Dermis microvascular lymphatic vessel endothelial cell (primary cell): ENCODE measurements at regions not wholly inside any gene's neighbourhood (a gene's known extent, or its start where the extent isn't known, plus 50 kb on each side); places are given as distances from the start of the nearest gene placed in this dataset.

ENCODE experiments used
- DNase-seq, 2 donors: peaks; one replicate each; pipeline versions ENCODE4 v3.0.0 to v3.0.0-alpha.2; 2010; ENCODE audit warnings: low read depth in 2 of 2

DNA sequence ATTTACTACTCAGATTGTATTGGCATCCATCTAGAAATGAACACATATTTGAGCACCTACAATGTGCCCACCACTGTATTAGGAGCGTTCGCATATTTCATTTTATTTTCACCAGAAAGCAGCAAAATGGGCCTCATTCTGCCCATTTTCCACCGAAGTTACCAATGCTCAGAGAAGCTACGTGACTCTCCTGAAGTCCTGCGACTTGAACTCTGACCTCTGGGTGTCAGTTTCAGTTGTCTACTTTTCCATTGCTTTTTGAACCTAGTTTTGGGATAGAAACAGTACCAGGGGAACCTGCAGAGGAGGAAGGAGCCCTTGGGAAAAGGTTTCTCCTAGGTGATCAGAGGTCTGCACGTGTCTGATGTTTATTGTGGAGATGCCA, 139.1 kb upstream of the SDK2 start:
- DNase-seq: no peak

DNA sequence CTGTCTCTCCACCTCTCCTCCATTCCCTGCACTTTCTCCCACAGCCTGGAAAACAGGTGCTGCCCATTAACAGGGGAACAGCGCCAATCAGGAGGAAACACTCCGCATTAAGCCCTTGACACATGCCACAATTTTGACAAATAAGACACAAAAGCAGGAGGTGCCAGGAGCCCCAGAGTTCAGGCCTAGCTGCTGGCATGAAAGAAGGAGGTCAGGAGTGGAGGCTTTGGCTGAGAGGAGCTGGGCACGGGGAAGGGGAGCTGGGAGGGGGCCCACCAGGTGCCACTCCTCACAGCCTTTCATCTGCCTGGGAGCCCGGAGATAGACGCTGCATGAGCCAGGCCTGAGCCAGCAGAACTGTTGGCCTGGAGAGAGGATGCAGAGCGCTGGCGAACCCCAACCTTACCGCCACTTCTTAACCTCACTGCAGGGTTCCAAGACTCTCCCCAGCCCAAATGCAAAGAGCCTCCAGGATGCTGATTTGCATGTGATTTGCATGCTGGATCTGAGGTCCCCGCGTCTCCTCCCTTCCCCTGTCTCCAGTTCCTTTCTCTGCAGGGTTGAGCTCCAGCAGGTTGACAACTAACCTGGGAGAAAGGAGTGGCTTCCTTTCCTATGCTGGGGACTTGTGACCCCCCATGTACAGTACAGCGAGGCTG, 139.8 kb upstream of the SDK2 start:
- no peak for DNase-seq

DNA sequence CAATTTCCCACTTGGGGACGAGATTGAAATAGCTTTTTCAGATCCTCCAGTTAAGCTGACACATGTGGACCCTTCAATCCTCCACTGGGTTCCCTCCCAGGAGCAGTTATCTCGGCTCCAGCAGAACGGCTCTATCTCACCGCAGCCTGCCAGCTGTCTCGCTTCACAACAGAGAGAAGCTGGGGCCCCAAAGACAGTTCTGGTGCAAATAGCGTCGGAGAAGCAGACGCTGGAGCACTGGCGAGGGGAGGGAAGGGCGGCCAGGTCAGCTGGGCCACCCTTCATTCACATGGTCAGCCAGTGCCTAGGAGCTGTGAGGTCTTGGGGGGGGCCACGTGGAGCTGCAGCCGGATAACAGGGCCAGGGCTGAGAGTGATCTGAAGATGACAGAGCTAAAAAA, 141.3 kb upstream of the SDK2 start:
- DNase-seq: no peak

DNA sequence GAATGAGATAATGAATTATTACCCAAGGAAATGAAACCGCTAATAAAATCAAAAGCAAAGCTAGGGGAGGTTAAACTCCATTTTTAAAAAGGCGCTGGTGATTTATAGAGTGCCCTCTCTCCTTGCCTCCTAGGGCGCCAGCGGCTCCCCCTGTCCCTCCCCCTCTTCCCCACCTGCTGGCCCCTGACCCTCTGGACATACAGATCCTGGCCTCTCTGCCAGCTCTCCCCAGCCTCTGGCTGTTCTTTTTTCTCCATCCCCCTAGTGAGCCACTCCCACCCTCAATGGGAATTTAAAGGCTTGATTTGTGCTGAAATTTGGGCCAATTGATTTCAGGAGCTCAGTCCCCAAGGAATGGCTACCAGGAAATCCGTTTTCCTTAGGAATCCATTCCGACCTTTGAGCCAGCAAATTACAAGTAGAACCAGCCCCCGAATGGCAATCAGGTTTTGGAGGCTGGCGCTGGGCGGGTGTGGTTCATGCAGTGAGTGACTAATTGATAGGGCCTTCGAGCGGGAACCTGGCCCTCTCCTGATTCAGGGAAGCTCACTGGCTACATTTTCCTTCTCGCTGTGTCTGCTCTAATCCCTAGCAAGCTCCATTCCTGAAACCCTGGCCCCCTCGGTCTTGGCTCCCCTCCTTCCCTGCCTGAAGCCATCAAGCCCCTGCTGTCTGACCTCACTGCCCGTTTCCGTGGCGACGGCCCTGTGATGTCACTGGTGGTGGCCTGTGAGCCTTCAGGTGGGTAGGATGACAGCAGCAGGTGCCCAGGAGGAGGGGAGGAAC, 141.9 kb upstream of the SDK2 start:
- no peak for DNase-seq

DNA sequence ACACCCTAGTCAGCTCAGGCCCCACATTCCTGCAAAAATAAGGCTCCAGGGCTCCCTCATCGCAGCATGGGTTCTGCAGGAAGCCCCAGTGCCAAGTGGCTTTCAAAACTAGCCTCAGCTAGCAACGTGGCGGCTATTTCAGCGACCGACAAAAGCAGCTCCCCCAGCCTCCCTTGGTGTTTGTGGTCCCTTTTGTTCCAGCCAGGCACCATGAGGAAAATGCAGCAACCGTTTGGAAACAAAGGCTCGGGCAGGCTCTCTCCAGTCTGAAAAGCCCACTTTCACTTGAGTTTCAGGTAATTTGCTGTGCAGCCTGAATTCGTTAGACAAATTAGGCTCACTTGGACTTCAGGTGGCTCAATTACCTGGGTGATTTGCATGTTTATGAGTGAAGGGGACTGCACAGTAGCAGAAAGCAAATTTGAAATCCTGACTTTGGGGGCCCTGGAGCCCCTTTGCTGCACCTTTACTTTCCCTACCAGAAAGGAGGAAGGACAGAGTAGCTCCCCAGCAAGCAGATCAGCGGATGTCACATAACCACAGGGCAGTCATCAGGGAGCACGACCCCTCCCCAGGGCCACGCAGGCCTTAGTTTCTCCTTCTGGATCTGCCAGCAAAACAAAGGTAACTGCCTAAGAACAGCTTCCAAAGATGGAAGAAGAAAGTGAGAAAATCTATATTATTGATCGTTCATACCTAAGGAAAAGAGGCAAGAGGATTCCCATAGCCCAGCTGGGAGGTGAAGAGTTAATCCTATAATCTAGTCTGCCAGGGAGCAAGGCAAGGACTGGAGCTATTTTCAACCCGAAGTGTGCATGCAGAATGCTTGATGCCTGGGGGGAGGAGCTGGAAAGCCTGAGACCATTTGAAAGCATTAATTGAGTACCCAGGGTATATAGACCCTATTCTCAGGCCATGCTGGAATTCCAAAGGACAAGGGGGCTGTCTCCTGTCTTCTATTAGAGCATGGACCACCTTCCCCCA, 143.1 kb upstream of the SDK2 start:
- DNase-seq: no peak

DNA sequence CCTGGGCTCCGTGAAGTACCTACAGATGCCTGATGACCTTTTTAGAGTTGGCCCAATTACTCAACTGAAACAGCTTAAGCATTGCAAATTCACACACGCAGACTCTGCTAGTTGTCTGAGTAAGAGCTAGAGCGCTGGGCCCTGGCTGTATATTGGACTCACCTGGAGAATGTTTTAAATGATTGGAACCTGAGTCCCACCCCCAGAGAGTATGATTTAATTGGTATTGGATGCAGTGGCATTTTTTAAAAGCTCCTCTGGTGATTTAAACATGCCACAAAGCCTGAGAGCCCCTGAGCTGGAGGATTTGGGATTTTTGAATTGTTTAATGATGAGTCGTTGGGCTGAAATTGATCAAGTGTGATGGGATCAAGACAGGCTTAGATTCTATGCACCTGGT, 143.9 kb upstream of the SDK2 start:
- DNase-seq: no peak

DNA sequence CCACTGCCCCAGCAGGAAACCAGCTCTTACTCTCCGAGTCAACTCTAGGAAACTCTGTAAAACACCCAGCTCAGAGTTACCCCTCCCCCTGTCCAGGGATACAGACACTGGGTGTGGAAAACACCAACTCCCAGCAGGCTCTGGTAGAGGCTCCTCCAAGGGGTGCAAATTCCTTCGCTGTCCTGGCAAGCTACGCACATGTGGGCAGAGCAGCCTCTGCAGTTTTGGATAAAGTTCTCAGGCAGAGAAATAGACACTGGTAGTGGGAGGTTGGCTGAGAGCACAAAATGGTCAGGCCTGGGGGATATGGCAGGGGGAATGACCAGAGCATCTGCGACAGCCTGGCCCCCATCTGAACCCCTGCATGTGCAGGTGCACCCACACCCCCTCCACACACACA, 146.9 kb upstream of the SDK2 start:
- DNase-seq: no peak

DNA sequence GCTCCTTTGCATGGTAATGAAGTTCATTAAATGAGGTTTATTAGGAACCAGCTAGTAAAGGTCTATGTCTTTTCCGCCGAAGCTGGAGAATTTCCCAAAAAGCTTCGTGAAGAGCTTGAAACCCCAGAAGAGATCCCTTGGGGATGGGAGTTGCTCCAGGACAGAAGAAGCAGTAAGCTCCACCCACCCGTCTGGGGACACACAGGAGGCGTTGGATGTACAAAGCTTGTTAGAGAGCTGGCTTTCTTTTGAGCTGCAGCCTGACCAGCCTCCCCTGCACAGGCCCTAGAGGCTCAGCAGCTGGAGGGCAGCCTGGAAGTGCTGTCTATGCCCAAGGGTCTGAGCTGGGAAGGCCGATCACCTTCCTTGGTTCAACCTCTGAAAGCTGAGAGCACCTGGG, 147.4 kb upstream of the SDK2 start:
- no peak for DNase-seq

DNA sequence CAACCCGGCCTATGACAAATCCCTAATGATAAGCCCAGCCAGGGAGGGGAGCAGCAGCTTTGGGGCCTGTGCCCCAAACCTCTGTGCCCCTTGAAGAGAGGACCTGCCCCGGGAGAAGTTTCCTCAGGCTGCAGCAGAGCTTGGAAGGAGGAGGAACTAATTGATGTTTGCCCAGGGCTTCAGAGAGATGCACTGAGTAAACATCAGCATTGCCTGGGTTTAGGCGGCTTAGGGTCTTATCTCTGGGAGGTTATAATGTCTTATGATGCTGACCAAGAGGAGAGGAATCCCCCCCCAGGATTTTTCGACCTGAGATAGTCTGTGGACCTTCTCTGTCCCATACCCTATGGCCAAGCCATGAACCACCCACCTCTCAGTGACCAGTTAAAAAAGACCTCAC, 148.7 kb upstream of the SDK2 start:
- no peak for DNase-seq

DNA sequence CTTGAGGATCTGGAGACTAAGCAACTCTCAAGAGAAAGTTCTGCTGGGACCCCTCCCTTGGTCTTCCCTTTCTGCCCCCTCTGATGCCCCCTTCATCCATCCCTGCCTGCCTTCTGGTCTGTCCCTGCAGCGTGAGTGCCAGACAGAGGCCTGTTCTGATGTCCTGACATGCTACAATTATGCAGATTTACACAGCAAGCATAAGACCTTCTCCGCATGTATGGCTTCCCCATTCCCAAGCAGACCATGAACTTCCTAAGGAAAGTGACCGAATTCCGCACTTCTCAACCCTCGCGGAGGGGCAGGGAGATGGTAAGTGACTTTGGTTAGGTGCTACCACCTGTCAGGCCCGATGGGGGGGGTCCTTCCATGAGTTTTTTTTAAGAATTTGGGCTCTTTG, 150.1 kb upstream of the SDK2 start:
- no peak for DNase-seq

DNA sequence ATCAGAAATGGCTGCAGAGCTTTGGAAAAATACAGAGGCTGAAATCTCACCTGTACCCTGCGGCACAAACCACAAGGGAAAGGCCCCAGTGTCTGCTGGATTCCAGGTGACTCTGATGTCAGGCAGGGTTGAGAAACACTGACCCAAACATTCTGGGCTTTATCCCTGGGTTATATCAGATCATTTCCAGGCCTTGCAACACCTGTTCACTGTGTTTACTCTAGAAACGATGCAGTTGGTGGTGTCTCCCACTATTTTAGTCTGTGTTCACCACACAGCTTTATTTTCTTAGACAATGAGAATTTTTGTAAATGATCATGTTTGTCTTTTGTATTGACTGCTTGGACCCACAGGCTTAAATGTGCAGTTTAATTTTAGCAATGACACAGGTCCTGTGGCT, 151.5 kb upstream of the SDK2 start:
- no peak for DNase-seq

DNA sequence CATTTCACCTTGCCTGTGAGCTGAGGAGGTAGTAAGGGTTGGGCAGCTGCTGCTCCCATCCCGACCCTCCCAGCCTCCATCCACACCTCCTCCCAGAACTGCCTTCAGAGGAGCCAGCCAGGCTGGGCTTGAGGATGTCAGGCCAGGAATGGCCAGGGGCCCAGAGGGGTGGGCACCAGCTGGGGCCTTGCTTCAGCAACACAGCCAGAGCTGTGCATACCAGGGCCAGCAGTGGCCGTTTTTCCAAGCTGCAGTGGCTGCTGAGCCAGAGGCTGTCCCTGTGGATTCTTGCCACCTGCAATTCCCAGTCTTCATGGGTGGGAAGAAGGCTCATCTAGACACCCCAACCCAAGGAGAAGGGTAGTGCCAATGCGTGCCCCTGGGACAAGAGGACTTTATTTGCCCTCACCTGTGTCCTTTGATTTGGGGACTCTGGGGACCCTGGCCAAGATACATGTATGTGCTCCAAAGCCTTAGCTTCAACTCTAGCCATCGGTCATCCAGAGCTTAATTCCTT, 153.4 kb upstream of the SDK2 start:
- DNase-seq: no peak

DNA sequence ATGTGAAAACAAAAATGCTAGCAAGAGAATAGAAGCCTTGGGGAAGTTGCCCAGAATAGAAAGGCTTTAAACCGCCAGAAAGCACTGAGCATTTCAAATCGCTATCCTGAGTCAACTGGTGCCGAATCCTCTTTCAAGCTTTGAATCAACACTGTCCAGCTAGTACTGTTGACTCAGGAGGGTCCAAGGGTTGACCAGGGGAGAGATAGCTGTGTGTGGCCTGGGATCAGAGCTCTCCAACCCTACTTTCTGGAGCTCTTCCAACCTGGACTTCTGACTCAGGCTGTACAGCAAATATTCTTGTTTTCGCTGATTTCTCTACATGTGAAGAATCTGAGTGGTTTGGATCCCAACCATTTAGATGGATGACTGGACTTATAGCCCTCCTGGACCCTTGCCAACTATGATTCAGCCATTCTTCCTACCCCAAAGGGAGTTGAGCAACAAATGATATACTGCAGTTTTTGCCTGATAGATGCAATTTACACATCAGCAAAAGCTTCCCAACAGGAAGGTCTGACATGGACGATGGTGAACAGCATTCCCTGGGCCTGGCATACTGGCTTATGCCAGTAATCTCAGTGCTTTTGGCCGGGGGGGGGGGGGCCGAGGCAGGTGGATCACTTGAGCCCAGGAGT, 154.0 kb upstream of the SDK2 start:
- peak in 1 of 2 donors; percentile 6 for DNase-seq

DNA sequence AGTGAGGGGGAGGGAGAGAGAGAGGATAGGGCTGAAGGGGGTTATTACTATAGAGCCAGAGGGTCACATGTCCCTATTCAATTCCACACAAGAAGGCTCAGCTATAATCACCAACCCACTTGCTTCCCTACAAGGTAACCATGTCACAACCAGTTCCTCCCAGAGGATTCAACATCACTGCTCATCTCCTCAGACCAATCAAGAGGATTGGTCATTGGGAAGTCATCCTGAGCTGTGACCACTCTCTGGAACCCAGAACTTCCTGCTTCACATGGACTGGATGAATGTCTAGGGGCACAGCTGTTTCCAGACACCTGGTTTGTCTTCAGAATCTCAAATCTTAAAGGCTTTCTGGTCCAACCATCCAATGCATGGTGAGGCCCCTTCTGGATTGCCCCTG, 154.9 kb upstream of the SDK2 start:
- DNase-seq: no peak

DNA sequence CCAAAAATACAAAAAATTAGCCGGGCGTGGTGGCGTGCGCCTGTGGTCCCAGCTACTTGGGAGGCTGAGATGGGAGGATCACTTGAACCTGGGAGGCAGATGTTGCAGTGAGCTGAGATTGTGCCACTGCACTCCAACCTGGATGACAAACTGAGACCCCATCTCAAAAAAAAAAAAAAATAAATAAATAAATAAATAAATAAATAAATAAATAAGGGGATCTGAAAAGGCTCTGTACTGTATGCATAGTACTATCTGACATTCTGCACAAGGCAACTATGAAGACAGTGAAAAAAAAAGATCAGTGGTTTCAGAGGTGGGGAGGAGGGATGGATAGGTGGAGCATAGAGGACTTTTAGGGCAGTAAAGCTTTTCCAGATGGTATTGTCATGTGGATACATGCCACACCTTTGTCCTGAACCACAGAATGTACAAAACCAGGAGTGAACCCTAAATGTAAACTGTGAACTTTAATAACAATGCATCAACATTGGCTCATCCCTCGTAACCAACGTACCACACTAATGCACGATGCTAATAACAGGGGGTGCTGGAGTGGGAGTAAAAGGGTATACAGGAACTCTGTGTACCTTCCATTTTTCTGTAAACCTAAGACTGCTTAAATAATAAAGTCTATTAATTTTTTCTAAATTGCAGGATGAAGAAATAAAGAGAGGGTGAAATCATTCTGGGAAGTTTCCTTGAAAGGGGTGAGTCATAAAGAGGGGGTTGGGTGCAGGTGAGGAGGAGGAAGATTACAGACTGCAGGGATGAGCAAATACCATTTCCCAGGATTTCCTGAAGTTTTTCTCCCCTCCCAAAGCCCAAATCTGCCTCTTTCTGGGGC, 155.8 kb upstream of the SDK2 start:
- no peak for DNase-seq

DNA sequence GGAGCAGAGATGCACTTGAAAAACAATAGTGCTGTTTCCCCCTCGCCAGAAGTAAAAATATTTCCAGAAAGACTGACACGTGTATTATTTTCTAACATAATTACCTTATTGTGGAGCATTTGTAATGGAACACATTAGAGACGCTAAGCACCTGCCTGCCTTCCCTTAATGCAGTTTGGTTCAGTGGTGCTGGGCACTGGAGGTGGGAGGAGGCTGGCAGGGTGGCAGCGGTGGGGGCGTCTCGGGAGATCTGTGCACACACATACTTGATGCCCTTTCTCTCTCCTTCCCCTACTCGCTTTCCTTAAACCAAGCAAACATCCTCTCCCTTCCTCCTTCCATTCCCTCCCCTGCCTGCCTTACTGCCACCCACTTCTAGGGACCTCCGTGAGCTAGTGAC, 156.6 kb upstream of the SDK2 start:
- no peak for DNase-seq

DNA sequence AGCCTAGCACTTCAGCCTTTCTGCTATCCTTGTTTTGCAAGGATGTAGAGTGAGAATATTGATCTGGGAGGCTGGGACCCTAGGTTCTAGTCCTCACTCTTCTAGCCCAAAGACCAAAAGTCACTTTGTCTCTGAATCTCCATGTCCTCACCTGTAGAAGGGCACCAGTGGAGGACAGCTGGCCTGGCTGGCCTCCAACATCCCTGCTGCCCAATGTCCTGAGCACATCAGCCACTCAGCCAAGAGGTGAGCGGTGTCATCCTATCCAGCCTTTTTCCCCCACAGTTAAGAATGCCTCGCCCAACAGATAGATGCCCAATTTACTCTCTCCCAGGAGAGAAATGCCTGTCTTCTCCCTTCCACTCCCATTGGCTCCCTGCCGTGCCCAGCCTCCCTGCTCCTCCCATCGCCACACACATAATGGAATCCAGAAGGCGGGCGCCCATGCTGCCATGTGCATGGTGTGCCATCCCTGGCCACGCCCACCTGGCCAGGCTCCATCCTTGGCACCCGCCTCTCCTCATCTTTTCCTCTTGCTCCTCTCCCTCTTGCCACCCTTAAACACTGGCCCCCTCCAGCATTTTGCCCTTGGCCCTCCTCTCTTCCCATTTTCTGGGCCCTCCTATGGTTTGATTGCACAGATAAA, 157.3 kb upstream of the SDK2 start:
- no peak for DNase-seq

DNA sequence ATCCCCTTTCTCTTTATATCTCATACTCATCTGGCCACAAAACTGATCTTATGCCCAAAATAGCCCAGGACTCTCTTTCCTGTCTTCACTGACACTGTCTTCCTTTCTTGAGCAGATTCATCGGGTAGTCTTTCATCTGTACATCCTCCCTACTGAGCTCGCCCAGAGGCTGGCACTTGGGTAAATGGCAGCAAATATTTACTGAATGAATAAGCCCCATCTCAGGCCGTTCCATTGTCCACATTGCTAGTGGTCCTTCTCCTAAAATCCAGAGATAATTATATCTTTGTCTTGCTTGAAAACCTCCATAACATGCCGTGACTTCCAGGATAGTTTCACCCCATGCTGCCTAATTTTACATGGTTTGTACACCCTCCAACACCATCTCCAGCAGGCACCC, 158.1 kb upstream of the SDK2 start:
- DNase-seq: no peak

DNA sequence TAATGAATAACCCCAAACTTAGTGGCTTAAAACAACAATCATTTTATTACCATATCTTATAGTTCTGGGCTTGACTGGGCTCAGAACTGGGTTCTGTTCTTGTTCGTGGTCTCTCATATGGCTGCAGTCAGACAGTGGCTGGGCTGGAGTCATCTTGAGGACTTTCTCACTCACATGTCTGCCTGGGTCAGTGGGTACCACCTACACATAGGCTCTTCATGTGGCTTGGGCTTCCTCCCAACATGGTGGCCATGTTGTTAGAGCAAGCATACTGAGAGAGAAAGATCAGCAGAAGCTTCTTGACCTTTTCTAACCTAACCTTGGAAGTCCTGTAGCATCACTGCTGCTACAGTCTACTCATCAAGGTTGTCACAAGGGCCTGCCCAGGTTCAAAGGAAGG, 158.6 kb upstream of the SDK2 start:
- no peak for DNase-seq

DNA sequence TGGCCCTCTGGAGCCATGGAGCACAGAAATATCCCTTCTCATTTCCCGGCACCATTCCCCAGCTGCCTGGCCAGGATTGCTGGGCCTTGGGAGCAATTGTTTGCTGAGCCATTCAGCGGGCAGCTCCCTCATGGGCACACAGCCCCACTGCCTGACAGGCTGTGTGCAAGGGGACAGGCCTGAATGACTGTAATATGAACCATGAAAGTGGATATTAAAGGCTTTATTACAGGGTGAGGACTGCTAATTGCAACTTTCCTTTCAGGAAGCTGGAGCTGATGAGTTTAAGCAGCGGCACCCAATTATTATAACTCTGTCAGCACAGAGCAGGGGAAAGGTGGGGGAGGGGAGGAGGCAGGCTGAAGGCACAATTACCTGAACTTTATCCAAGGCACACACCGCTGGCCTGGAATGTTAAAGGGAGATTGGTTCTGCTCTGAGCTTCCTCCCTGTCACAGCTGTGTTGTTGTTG, 159.8 kb upstream of the SDK2 start:
- DNase-seq: no peak
